Uterus (tissue), 2 donors: ENCODE measurements at regions not wholly inside any gene's neighbourhood (a gene's known extent, or its start where the extent isn't known, plus 50 kb on each side); places are given as distances from the start of the nearest gene placed in this dataset.

ENCODE experiments used
- POLR2A ChIP-seq, 2 donors: fragments of 450-650 bp; IDR thresholded peaks; one replicate each; pipeline ENCODE4 v1.6.1; 2016; ENCODE audit warnings: antibody characterized with exemption in 2 of 2, mild to moderate bottlenecking in 1 of 2, moderate library complexity in 1 of 2
- TF ChIP-seq, protein P1 (sequence below), 4 experiments: fragments of 200-600 bp in 2 of 4; fragments of 450-650 bp in 2 of 4; sonication (generic) in 2 of 4; IDR thresholded peaks; one replicate each; pipeline ENCODE4 v1.5.1; 2016 to 2019; ENCODE audit warnings: antibody characterized with exemption in 4 of 4, mild to moderate bottlenecking in 2 of 4, moderate library complexity in 1 of 4

DNA sequence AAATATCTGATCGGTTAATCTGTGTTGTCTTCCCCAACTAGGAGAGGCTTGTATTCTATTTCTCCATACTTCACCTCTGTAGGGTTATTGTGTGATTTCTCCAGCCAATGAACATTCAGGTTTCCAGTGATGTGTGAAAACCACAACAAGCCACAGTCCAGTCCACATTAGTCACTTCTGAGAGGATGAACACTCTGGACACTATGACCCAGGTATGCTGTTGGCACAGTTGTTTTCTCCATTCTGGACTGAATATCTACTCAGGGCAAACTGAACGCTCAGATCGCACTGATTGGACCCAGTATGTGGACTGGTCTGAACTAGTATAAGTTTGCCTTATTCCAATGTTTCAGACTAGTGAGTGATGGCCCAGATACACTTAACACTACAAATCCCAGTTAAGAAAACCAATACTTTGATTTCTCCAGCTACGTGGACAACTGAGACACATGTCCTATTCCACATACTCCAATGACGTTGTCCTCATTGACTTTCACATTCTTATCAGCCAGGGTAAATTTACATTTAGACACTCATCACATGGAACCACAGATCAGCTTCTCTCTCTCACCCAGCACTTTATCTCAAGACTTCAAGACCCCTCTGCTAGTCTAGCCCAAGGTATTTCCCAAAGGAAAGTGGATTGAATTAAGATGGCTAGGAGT, 587.4 kb upstream of the SGO1 start:
- TF ChIP-seq, protein P1, sequence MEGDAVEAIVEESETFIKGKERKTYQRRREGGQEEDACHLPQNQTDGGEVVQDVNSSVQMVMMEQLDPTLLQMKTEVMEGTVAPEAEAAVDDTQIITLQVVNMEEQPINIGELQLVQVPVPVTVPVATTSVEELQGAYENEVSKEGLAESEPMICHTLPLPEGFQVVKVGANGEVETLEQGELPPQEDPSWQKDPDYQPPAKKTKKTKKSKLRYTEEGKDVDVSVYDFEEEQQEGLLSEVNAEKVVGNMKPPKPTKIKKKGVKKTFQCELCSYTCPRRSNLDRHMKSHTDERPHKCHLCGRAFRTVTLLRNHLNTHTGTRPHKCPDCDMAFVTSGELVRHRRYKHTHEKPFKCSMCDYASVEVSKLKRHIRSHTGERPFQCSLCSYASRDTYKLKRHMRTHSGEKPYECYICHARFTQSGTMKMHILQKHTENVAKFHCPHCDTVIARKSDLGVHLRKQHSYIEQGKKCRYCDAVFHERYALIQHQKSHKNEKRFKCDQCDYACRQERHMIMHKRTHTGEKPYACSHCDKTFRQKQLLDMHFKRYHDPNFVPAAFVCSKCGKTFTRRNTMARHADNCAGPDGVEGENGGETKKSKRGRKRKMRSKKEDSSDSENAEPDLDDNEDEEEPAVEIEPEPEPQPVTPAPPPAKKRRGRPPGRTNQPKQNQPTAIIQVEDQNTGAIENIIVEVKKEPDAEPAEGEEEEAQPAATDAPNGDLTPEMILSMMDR (IDR thresholded peaks at IDR 0.05) = no peak
- TF ChIP-seq POLR2A (IDR thresholded peaks at IDR 0.05) = no peak
